A172 (cell line): ENCODE measurements at regions not wholly inside any gene's neighbourhood (a gene's known extent, or its start where the extent isn't known, plus 50 kb on each side); places are given as distances from the start of the nearest gene placed in this dataset.

ENCODE experiments used
- DNase-seq: peaks from one replicate; pipeline ENCODE4 v3.0.0-alpha.2; 2015; ENCODE audit warnings: low spot score

GRCh38 chr15:98455904-98456303 is 192.4 kb upstream of the IGF1R start:
- DNase-seq = no peak

- no peak for DNase-seq
These were observed 171.8 kb upstream of the IGF1R start for GRCh38 chr15:98476559-98476958.

GRCh38 chr15:98480844-98481243 is 167.5 kb upstream of the IGF1R start:
- DNase-seq = no peak

GRCh38 chr15:98483575-98484130 is 164.7 kb upstream of the IGF1R start:
- no peak for DNase-seq

GRCh38 chr15:98484914-98485313 is 163.4 kb upstream of the IGF1R start:
- DNase-seq = no peak

GRCh38 chr15:98485451-98485850 is 162.9 kb upstream of the IGF1R start:
- no peak for DNase-seq

- DNase-seq = no peak
These were observed 154.3 kb upstream of the IGF1R start for GRCh38 chr15:98493966-98494511.

- DNase-seq = no peak
These were observed 147.1 kb upstream of the IGF1R start for GRCh38 chr15:98501192-98501591.

GRCh38 chr15:98501632-98502031 is 146.7 kb upstream of the IGF1R start:
- no peak for DNase-seq

- DNase-seq = no peak
These were observed 144.4 kb upstream of the IGF1R start for GRCh38 chr15:98503970-98504369.

GRCh38 chr15:98504998-98505397 is 143.3 kb upstream of the IGF1R start:
- DNase-seq = no peak

GRCh38 chr15:98505611-98506031 is 142.7 kb upstream of the IGF1R start:
- no peak for DNase-seq

- no peak for DNase-seq
These were observed 142.2 kb upstream of the IGF1R start for GRCh38 chr15:98506172-98506571.

GRCh38 chr15:98506711-98507110 is 141.6 kb upstream of the IGF1R start:
- DNase-seq = no peak

GRCh38 chr15:98513428-98513986 is 134.8 kb upstream of the IGF1R start:
- DNase-seq = no peak

GRCh38 chr15:98514034-98514622 is 134.2 kb upstream of the IGF1R start:
- no peak for DNase-seq

GRCh38 chr15:98518823-98519561 is 129.3 kb upstream of the IGF1R start:
- peak; percentile 61 for DNase-seq

- no peak for DNase-seq
These were observed 128.4 kb upstream of the IGF1R start for GRCh38 chr15:98519767-98520550.

- no peak for DNase-seq
These were observed 126.2 kb upstream of the IGF1R start for GRCh38 chr15:98522127-98522526.

GRCh38 chr15:98523912-98524662 is 124.3 kb upstream of the IGF1R start:
- no peak for DNase-seq
